ENCODE measurements at regions not wholly inside any gene's neighbourhood (a gene's known extent, or its start where the extent isn't known, plus 50 kb on each side); places are given as distances from the start of the nearest gene placed in this dataset.

GRCh38 chr3:77939726-77940125 lies 899.8 kb downstream of the ROBO2 start:
- Histone ChIP-seq H3K27ac (ENCODE audit: insufficient read depth, low read depth, low read length) (no peak overlapping the region), H3K27me3 (ENCODE audit: control insufficient read depth in 2 of 2, insufficient read depth in 2 of 2, low read length in 2 of 2) (no peaks in the 10 kb centered on the region), H2AFZ (ENCODE audit: low read depth, low read length) (peak overlapping the region; percentile 54), H3K79me2 (ENCODE audit: control insufficient read depth, insufficient read depth, low read length) (no peaks in the 10 kb centered on the region), H4K20me1 (replicated peaks; ENCODE audit: control insufficient read depth, extremely low read depth, insufficient read depth, low read length) (no peaks in the 10 kb centered on the region), H3K4me3 (replicated peaks in 1 of 3; ENCODE audit: insufficient read depth in 1 of 3, low read depth in 1 of 3, low read length in 3 of 3) (no peak overlapping the region), H3K9me3 (replicated peaks; ENCODE audit: control insufficient read depth, insufficient read depth, low read length) (no peaks in the 10 kb centered on the region), H3K4me2 (ENCODE audit: insufficient read depth, low read length) (no peak overlapping the region), H3K9me1 (replicated peaks; ENCODE audit: control insufficient read depth, extremely low read depth, insufficient read depth, low read length) (no peaks in the 10 kb centered on the region), H3K9ac (replicated peaks; ENCODE audit: extremely low read depth, insufficient read depth, low read length) (no peak overlapping the region), H3K36me3 (ENCODE audit: control insufficient read depth in 2 of 2, extremely low read depth in 1 of 2, insufficient read depth in 2 of 2, low read length in 2 of 2) (no peaks in the 10 kb centered on the region), H3K4me1 (ENCODE audit: control insufficient read depth, extremely low read depth, insufficient read depth, low read length) (no peaks in the 10 kb centered on the region)
- ChIA-PET CTCF (interaction anchor here (1.0 kb wide), 1 partner anchor 226 kb away, joined by 3 read pairs; no protein-coding TSS in a partner anchor), POLR2A (no interaction called here)
- FAIRE-seq (no peak), DNase-seq (ENCODE audit: low read depth, low spot score) (no peak)
- TF ChIP-seq CTCF (IDR thresholded peaks at IDR 0.05; ENCODE audit: extremely low read depth in 1 of 2, insufficient read depth in 1 of 2, low read depth in 1 of 2, low read length in 2 of 2), result no peak
- TF ChIP-seq POLR2AphosphoS5 (IDR thresholded peaks at IDR 0.05; ENCODE audit: insufficient read depth, low read depth, low read length), result no peak
- no peak for TF ChIP-seq MAX (IDR thresholded peaks at IDR 0.05; ENCODE audit: insufficient read depth, insufficient read length)
- TF ChIP-seq JUN (IDR thresholded peaks at IDR 0.05; ENCODE audit: borderline replicate concordance, insufficient read depth, insufficient read length, low read depth), result no peak
- no peak for TF ChIP-seq MYC (IDR thresholded peaks at IDR 0.05; ENCODE audit: low read depth, low read length)
- TF ChIP-seq EZH2 (IDR thresholded peaks at IDR 0.05; ENCODE audit: borderline replicate concordance, low read depth, low read length, severe bottlenecking), result no peak
- no TSS peak for BruUV-seq (replicated peaks)
- dilution Hi-C loops (cut with MboI; ENCODE audit: extremely low pct_ligation_motif_present, low sequenced_read_pairs), result no loop called here
- intact Hi-C loops (cut with micrococcal nuclease), result no loop called here

GRCh38 chr3:77943598-77943997 lies 903.7 kb downstream of the ROBO2 start:
- Histone ChIP-seq H3K27me3 (ENCODE audit: control insufficient read depth in 2 of 2, insufficient read depth in 2 of 2, low read length in 2 of 2) (no peaks in the 10 kb centered on the region), H3K4me2 (ENCODE audit: insufficient read depth, low read length) (no peak overlapping the region), H3K9me3 (replicated peaks; ENCODE audit: control insufficient read depth, insufficient read depth, low read length) (no peaks in the 10 kb centered on the region), H3K4me3 (replicated peaks in 1 of 3; ENCODE audit: insufficient read depth in 1 of 3, low read depth in 1 of 3, low read length in 3 of 3) (no peak overlapping the region), H3K36me3 (ENCODE audit: control insufficient read depth in 2 of 2, extremely low read depth in 1 of 2, insufficient read depth in 2 of 2, low read length in 2 of 2) (no peaks in the 10 kb centered on the region), H3K79me2 (ENCODE audit: control insufficient read depth, insufficient read depth, low read length) (no peaks in the 10 kb centered on the region), H3K9me1 (replicated peaks; ENCODE audit: control insufficient read depth, extremely low read depth, insufficient read depth, low read length) (no peaks in the 10 kb centered on the region), H3K27ac (ENCODE audit: insufficient read depth, low read depth, low read length) (no peak overlapping the region), H3K9ac (replicated peaks; ENCODE audit: extremely low read depth, insufficient read depth, low read length) (no peak overlapping the region), H3K4me1 (ENCODE audit: control insufficient read depth, extremely low read depth, insufficient read depth, low read length) (no peaks in the 10 kb centered on the region), H2AFZ (ENCODE audit: low read depth, low read length) (no peak overlapping the region), H4K20me1 (replicated peaks; ENCODE audit: control insufficient read depth, extremely low read depth, insufficient read depth, low read length) (no peaks in the 10 kb centered on the region)
- ChIA-PET POLR2A (no interaction called here), CTCF (no interaction called here)
- no peak for TF ChIP-seq GATA2 (IDR thresholded peaks at IDR 0.05; ENCODE audit: insufficient read depth, insufficient read length, low read depth, low read length)
- no peak for TF ChIP-seq JUN (IDR thresholded peaks at IDR 0.05; ENCODE audit: borderline replicate concordance, insufficient read depth, insufficient read length, low read depth)
- no peak for TF ChIP-seq POLR2AphosphoS5 (IDR thresholded peaks at IDR 0.05; ENCODE audit: insufficient read depth, low read depth, low read length)
- TF ChIP-seq EZH2 (IDR thresholded peaks at IDR 0.05; ENCODE audit: borderline replicate concordance, low read depth, low read length, severe bottlenecking), result no peak
- TF ChIP-seq CTCF (IDR thresholded peaks at IDR 0.05; ENCODE audit: extremely low read depth in 1 of 2, insufficient read depth in 1 of 2, low read depth in 1 of 2, low read length in 2 of 2), result no peak
- dilution Hi-C loops (cut with MboI; ENCODE audit: extremely low pct_ligation_motif_present, low sequenced_read_pairs), result no loop called here
- no TSS peak for BruUV-seq (replicated peaks)
- no peak for FAIRE-seq
- no peak for DNase-seq (ENCODE audit: low read depth, low spot score)
- intact Hi-C loops (cut with micrococcal nuclease), result no loop called here

Data from endothelial cell of umbilical vein (primary cell).